GM10248 (cell line): ENCODE measurements at regions not wholly inside any gene's neighbourhood (a gene's known extent, or its start where the extent isn't known, plus 50 kb on each side); places are given as distances from the start of the nearest gene placed in this dataset.

Experiments used
- CTCF ChIA-PET: fragments of 300-600 bp; sonication (Branson Sonifier 250); formaldehyde crosslinking; extraction: SDS; loops from one replicate; lab custom pipeline; 2021; ENCODE audit warnings: antibody characterized with exemption; lab: Yijun Ruan, JAX
- POLR2A ChIA-PET: fragments of 350-650 bp; sonication (Branson Sonifier 250); formaldehyde crosslinking; extraction: SDS; loops from one replicate; lab custom pipeline; 2020; ENCODE audit warnings: antibody characterized with exemption; lab: Yijun Ruan, JAX
- DNase-seq: peaks from one replicate; pipeline ENCODE4 v3.0.0; 2012; ENCODE audit errors: extremely low spot score
- TF ChIP-seq, protein P1 (sequence below): IDR thresholded peaks from 2 replicates; pipeline ENCODE4 v1.5.1; 2012; ENCODE audit warnings: mild to moderate bottlenecking, low read depth; ENCODE audit errors: extremely low read depth, missing control alignments, control extremely low read depth

DNA sequence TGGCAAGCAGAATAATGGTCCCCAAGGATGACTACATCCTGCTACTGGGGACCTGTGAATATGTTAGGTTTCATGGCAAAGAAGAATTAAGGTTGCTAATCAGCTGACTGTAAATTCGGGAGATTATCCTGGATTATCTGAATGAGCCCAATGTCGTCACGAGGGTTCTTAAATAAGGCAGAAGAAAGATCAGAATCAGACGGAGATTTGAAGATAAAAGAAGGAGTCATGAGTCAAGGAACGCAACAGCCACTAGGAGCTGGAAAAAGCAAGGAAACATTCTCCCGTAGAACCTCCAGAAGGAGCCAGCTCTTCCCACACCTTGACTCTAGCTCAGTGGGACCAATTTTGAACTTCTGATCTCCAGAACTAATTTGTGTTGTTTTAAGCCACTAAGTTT, 82.9 kb upstream of the APBB1IP start:
- ChIA-PET POLR2A (no interaction called here), CTCF (interaction anchor here (1.4 kb wide), 1 partner anchor 20 kb away, joined by 6 read pairs; no protein-coding TSS in a partner anchor)
- TF ChIP-seq, protein P1, sequence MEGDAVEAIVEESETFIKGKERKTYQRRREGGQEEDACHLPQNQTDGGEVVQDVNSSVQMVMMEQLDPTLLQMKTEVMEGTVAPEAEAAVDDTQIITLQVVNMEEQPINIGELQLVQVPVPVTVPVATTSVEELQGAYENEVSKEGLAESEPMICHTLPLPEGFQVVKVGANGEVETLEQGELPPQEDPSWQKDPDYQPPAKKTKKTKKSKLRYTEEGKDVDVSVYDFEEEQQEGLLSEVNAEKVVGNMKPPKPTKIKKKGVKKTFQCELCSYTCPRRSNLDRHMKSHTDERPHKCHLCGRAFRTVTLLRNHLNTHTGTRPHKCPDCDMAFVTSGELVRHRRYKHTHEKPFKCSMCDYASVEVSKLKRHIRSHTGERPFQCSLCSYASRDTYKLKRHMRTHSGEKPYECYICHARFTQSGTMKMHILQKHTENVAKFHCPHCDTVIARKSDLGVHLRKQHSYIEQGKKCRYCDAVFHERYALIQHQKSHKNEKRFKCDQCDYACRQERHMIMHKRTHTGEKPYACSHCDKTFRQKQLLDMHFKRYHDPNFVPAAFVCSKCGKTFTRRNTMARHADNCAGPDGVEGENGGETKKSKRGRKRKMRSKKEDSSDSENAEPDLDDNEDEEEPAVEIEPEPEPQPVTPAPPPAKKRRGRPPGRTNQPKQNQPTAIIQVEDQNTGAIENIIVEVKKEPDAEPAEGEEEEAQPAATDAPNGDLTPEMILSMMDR, result no peak
- no peak for DNase-seq

DNA sequence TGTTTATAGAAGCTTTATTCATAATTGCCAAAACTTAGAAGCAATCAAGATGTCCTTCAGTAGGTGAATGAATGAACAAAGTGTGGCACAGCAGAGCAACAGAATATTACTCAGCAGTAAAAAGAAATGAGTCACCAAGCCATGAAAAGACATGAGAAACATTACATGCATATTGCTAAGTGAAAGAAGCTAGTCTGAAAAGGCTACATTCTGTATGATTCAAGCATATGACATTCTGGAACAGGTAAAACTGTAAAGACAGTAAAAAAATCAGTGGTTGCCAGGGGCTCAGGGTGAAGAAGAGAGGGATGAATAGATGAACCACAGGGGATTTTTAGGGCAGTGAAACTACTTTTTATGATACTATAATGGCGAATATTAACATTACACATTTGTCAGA, 80.9 kb upstream of the APBB1IP start:
- ChIA-PET CTCF (interaction anchor here (1.7 kb wide), 1 partner anchor 19 kb away, joined by 3 read pairs; no protein-coding TSS in a partner anchor), POLR2A (interaction anchor here (0.6 kb wide), 1 partner anchor 688 kb away, joined by 4 read pairs; no protein-coding TSS in a partner anchor)
- no peak for DNase-seq
- TF ChIP-seq, protein P1, result no peak

DNA sequence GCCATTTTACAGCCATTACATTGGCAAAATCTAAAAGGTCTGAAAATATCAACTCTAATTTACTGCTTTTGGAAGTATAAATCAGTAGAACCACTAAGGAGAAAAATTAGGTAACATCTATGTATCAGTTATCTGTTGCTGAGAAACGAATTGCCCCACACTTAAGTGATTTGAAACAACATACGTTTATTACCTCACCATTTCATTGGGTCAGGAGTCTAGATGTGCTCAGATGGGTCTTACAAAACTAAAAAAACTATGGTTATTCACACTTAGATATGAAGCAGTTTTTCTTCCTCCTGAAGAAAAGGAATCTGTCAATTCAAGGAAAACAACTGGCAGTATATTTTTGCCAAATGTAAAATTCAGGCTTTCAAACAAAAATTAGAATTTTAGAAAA, 80.1 kb upstream of the APBB1IP start:
- TF ChIP-seq, protein P1, result no peak
- no peak for DNase-seq
- ChIA-PET POLR2A (no interaction called here), CTCF (interaction anchor here (1.0 kb wide), 1 partner anchor 26 kb away, joined by 3 read pairs; no protein-coding TSS in a partner anchor)

DNA sequence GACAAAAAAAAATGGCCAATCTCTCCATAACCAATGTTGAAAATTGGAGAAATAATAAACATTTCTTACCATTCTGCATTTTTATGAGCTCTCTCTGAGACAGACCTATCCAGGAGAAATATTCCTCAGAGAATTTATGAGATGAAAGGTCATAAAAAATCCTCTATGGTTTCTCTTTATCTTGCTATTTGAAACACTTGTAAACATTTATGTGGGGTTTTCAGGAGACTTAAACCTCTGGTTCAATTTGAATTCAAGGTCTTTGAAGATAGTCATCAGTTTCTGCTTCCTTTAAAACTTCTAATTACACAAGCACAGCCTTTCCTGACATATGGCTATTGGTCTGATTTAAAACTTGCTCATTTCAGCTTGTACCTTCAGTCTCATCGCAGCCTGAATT, 78.5 kb upstream of the APBB1IP start:
- TF ChIP-seq, protein P1, result no peak
- CTCF ChIA-PET, result interaction anchor here (1.2 to 1.9 kb wide), 5 partner anchors 9 to 34 kb away, joined by 3 to 5 read pairs (median 3); no protein-coding TSS in a partner anchor
- no peak for DNase-seq
- POLR2A ChIA-PET, result no interaction called here

DNA sequence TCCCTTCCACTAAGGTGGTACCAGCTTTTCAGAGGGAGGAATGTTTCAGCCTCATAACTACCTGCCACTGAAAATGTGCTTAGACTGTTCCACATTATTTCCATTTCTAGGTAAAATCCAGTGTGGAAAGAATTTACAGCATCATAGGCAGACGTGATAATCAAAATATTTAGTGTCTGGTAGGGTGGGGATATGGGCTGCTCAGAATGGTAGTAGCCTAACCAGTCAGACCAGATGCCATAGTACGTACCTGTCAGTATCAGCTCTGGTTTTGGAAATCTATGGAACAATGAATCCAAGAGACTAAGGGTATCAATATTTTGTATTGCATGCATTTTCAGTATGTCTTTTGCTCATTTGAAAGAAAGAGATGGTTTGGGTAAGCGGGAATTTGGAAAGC, 76.8 kb upstream of the APBB1IP start:
- TF ChIP-seq, protein P1, result no peak
- CTCF ChIA-PET, result interaction anchor here (1.0 to 1.9 kb wide), 3 partner anchors 7 to 106 kb away, joined by 3 to 4 read pairs (median 3); no protein-coding TSS in a partner anchor
- DNase-seq, result no peak
- POLR2A ChIA-PET, result no interaction called here

DNA sequence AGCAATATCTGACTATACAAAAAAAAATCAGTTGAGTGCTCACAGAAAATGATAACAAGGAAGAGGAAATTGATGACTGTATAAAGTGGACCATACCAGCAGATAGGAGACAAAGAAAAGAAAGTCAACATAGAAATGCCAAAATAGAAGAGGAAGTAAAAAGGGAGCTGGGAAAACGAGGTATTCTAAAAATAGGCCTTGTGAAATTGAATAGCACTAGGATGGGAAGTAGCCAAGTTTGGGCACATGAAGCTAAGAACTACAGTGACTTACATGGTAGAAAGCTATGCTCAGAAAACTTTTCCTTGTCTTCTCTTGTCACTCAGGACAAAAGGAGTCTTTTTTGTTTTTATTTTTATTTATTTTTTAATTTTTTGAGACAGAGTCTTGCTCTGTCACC, 76.2 kb upstream of the APBB1IP start:
- POLR2A ChIA-PET, result no interaction called here
- DNase-seq, result no peak
- TF ChIP-seq, protein P1, result no peak
- CTCF ChIA-PET, result interaction anchor here (1.2 to 1.3 kb wide), 2 partner anchors 105 to 194 kb away, joined by 3 read pairs; no protein-coding TSS in a partner anchor
